ENCODE measurements at regions not wholly inside any gene's neighbourhood (a gene's known extent, or its start where the extent isn't known, plus 50 kb on each side); places are given as distances from the start of the nearest gene placed in this dataset.
A peak's percentile ranks its signal among the peaks of the same experiment; 100 is the strongest.

- TF ChIP-seq SAP30 (IDR thresholded peaks at IDR 0.05; ENCODE audit: borderline replicate concordance, insufficient read depth, low read depth, low read length, poor library complexity, severe bottlenecking) (no peak), MTF1 (CRISPR knock-in tag; IDR thresholded peaks at IDR 0.05; ENCODE audit: borderline replicate concordance) (no peak), TBP (optimal IDR thresholded peaks at IDR 0.05; ENCODE audit: low read depth, low read length) (peak; percentile 99), BRD9 (IDR thresholded peaks at IDR 0.05; ENCODE audit: low read depth, partially characterized antibody) (peak; percentile 87), NEUROD1 (IDR thresholded peaks at IDR 0.05; ENCODE audit: borderline replicate concordance, low read depth, low read length, partially characterized antibody) (no peak), DACH1 (IDR thresholded peaks at IDR 0.05; ENCODE audit: partially characterized antibody) (no peak), GTF3C2 (IDR thresholded peaks at IDR 0.05; ENCODE audit: borderline replicate concordance, extremely low read depth, insufficient read length) (peak; percentile 79), NKRF (IDR thresholded peaks at IDR 0.05; ENCODE audit: borderline replicate concordance) (peak; percentile 26; the same call in 1 of the 2 replicates), ELF2 (CRISPR knock-in tag; IDR thresholded peaks at IDR 0.05) (no peak), HDAC3 (IDR thresholded peaks at IDR 0.05; ENCODE audit: borderline replicate concordance, partially characterized antibody) (peak; percentile 11), HDAC8 (tag; IDR thresholded peaks at IDR 0.05) (no peak), SP1 (CRISPR knock-in tag; IDR thresholded peaks at IDR 0.05) (peak; percentile 53; the same call in 1 of the 2 replicates), ATF2 (CRISPR knock-in tag; IDR thresholded peaks at IDR 0.05) (no peak), BCOR (IDR thresholded peaks at IDR 0.05) (peak; percentile 73), TEAD1 (CRISPR knock-in tag; IDR thresholded peaks at IDR 0.05) (peak in 1 of 2 experiments; percentile 44; a peak in 1 of 4 replicates), TRIM24 (IDR thresholded peaks at IDR 0.05) (peak; percentile 21 to 69; a peak in 3 of 4 replicates)
Measured at GRCh38 chr1:148264374-148265276, 112.5 kb upstream of the NBPF11 start (continued).

Measured in K562 (cell line).